DMS 273 treated with DMSO at 0.1 percent for 48 hours (cell line): ENCODE measurements at regions not wholly inside any gene's neighbourhood (a gene's known extent, or its start where the extent isn't known, plus 50 kb on each side); places are given as distances from the start of the nearest gene placed in this dataset.
"Not testable (repeated sequence)": the region's sequence is repeated elsewhere in the genome, so short reads cannot be mapped to it uniquely, and the experiment has no call there.

Experiments
- DNase-seq: peaks from one replicate; lab custom pipeline; 2025; lab: John Stamatoyannopoulos, UW

GRCh38 chr2:52387937-52388590 lies 1356.1 kb upstream of the NRXN1 start:
- DNase-seq = no peak

GRCh38 chr2:52386433-52387030 lies 1354.6 kb upstream of the NRXN1 start:
- peak; percentile 95 for DNase-seq

- DNase-seq = no peak
These were observed 1351.6 kb upstream of the NRXN1 start for GRCh38 chr2:52383541-52383940.

DNA sequence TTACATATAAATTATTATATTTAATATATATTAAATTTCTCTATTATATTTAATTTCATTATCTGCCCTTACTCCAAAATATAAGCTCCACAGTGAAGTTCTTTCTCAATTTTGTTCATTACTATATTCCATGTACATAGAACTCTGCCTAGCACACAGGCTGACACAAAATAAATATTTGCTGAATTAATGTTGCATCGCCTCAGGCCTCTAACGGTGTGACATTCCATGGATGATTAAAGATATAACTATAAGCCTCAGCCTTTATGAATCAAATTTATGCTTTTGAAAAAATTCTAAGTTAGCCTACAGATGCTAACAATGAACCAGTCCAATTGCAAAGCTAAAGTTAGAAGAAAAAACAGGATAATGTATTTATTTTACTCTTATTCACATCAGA lies 1337.2 kb upstream of the NRXN1 start:
- DNase-seq = no peak

- no peak for DNase-seq
These were observed 1336.2 kb upstream of the NRXN1 start for GRCh38 chr2:52368141-52368540.

DNA sequence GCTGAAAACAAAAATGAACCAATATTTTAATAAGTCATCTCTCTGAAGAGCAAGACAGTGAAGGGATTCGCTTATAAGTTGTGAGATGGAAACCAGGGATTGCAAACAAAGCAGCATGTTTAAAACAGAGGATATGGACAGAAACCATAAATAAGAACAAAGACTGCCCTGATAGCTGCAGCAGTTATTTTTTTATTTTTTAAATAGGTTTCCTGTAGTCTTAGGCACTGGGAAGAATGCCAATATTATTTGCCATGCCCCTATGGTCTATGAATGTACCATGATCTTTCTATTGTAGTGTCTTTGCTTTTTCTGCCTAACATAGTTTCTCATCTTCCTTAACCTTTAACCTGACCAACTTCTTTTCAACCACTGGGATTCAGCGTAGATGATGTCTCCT lies 1334.0 kb upstream of the NRXN1 start:
- no peak for DNase-seq

- DNase-seq = no peak
These were observed 1324.6 kb upstream of the NRXN1 start for GRCh38 chr2:52356556-52356955.

DNA sequence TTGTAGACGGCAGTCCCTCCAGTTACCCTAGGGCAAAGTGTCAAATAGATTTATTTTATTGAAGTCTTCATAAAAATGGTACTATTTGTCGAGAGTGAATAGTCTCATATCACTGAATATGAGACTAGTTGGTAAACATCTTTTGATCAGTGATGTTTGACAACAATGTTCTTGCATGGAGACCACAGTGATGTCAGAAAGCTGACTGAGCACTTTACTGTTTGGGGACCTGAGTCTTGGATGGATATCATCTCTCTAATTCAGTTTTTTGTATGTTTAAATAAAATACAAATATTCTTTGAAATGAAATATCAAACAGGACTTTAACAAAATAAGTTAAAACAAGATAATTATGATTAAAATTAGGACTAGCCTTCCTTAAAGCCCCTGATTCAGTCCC lies 1315.4 kb upstream of the NRXN1 start:
- no peak for DNase-seq

GRCh38 chr2:52345676-52346075 lies 1313.7 kb upstream of the NRXN1 start:
- no peak for DNase-seq

GRCh38 chr2:52345082-52345481 lies 1313.2 kb upstream of the NRXN1 start:
- no peak for DNase-seq

GRCh38 chr2:52343706-52344266 lies 1311.9 kb upstream of the NRXN1 start:
- no peak for DNase-seq

GRCh38 chr2:52343010-52343409 lies 1311.1 kb upstream of the NRXN1 start:
- DNase-seq = no peak

GRCh38 chr2:52342458-52342857 lies 1310.5 kb upstream of the NRXN1 start:
- DNase-seq = no peak

DNA sequence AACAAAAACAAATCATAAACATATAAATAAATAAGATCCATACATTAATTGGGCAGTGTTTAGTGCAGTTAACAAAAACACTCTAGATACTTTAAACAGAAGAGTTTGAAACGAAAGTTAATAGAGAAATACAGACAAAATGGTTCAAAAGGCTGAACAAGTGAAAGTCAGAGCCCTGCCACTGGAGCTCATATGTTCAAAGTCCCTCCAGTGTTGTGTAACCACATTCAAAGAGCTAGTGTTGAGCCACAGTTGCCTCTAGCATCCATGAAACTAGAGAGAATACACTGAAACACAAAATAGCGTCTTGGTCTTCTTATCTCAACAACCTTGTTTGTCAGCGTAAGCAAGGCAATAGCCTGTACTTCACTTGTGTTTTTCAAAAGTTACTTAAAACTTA lies 1309.8 kb upstream of the NRXN1 start:
- DNase-seq = no peak

- DNase-seq = no peak
These were observed 1308.2 kb upstream of the NRXN1 start for GRCh38 chr2:52340171-52340570.

DNA sequence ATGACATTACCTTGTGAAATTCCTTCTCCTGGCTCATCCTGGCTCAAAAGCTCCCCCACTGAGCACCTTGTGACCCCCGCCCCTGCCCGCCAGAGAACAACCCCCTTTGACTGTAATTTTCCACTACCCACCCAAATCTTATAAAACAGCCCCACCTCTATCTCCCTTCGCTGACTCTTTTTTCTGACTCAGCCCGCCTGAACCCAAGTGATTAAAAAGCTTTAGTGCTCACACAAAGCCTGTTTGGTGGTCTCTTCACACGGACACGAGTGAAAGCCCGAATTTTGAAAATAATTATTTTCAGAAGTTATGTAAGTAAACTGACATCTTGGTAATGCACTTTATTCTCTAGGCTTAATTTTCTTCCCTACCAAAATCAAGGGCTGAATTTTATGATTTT lies 1305.9 kb upstream of the NRXN1 start:
- DNase-seq = not testable (repeated sequence)

DNA sequence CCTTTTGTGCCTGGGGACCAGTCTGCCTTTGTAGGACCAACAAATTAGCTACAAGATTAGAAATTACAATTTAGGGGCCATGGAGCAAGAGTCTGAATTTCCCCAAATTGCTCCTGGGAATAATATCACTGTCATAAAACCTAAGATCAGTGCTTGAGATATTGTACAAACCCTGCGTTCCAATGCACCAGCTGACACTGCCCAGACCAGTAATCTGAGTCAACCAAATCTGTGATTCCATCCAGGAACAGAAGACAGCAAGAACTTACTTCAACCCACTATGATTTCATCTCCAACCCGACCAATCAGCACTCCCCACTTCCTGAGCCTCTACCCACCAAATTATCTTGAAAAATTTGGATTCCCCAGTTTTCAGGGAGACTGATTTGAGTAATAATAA lies 1305.0 kb upstream of the NRXN1 start:
- no peak for DNase-seq

DNA sequence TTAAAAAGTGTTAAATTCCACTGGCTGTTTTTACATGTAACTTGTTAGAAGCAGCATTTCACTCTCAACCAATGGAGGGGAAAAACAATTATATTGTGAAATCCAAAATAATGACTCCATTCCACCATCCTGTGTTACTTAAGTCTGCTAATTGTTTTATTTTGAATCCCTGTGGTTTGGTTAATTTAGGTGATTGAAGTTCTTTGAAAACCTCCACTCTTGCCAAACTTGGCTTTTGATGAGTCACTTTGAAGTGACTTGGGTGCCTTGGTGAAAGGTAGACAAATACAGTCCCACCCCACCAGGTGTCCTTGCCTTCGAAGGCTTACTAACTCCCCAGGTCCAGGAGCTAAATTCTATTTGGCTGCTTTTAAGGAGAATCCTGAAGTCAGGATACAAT lies 1303.8 kb upstream of the NRXN1 start:
- no peak for DNase-seq

DNA sequence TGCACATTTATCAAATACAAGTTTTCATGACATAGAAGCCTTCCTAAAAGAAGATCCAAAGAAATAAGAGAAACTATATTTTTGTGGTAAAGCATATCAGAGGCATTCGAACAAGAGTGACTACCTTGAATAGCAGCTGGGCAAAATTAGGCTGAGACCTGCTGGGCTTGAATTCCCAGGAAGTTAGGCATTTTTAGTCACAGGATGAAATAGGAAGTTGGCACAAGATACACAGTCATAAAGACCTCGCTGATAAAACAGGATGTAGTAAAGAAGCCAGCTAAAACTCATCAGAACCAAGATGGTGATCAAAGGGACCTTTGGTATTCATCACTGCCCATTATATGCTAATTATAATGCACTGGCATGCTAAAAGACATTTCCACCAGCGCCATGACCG lies 1302.3 kb upstream of the NRXN1 start:
- DNase-seq = no peak

- no peak for DNase-seq
These were observed 1295.7 kb upstream of the NRXN1 start for GRCh38 chr2:52327641-52328040.

DNA sequence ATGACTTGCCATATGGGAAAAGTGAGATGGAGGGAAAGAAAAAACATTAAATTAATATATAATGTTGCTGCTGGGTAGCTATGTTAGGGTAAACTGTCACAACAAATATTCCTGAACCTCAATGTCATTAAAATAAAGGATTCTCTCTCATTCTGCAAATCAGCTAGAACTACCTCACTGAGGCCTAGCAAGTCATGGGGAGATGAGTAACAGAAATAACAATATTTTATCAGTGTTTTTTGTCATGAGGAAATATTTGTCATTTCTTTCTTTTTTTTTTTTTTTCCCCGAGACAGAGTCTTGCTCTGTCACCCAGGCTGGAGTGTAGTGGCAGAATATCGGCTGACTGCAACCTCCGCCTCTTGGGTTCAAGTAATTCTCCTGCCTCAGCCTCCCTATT lies 1282.3 kb upstream of the NRXN1 start:
- no peak for DNase-seq

DNA sequence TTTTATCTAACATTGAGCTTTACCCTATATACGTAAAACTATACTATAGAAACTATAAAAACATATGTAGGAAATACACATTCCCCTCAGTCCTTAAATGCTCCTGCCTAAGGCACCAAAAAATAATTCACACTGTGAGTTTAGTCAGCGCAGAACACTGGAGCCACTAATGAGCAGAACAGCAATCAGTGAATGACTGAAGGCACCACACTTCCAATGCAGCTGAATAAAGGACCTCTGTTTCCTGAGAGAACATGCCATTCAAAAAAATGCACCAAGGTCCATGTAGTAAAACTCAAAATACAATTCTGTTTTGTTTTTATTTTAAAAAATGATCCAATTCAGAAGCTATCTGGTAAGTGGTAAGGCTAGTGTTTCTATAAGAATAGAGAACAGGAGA lies 1280.6 kb upstream of the NRXN1 start:
- DNase-seq = no peak

- no peak for DNase-seq
These were observed 1279.9 kb upstream of the NRXN1 start for GRCh38 chr2:52311862-52312261.

GRCh38 chr2:52308156-52308555 lies 1276.2 kb upstream of the NRXN1 start:
- no peak for DNase-seq
